Heart left ventricle (tissue), 16 donors: ENCODE measurements at regions not wholly inside any gene's neighbourhood (a gene's known extent, or its start where the extent isn't known, plus 50 kb on each side); places are given as distances from the start of the nearest gene placed in this dataset.
"Not testable (repeated sequence)": the region's sequence is repeated elsewhere in the genome, so short reads cannot be mapped to it uniquely, and the experiment has no call there.

Experiments
- ATAC-seq, 4 donors: fragments of 200-7000 bp; cut with Tn5 transposase; one replicate each; pipeline ENCODE4 v1.9.1; 2020 to 2022; ENCODE audit warnings: moderate library complexity in 4 of 4, mild to moderate bottlenecking in 3 of 4, moderate number of reproducible peaks in 1 of 4
- DNase-seq, 5 donors: peaks; one replicate each; pipeline ENCODE4 v3.0.0-alpha.2; 2020
- H3K27ac ChIP-seq, 12 donors: fragments of 200-600 bp; sonication (generic) in 4 of 12; one replicate each; pipeline versions ENCODE4 v1.5.0 to v1.8.0; 2016 to 2022; ENCODE audit warnings: mild to moderate bottlenecking in 2 of 12
- H3K27me3 ChIP-seq, 9 donors: fragments of 200-600 bp; sonication (generic) in 2 of 9; one replicate each; pipeline versions ENCODE4 v1.5.1 to v1.8.0; 2016 to 2022; ENCODE audit warnings: mild to moderate bottlenecking in 3 of 9
- H3K36me3 ChIP-seq, 9 donors: fragments of 200-600 bp; sonication (generic) in 2 of 9; one replicate each; pipeline versions ENCODE4 v1.5.0 to v1.8.0; 2018 to 2022; ENCODE audit warnings: mild to moderate bottlenecking in 2 of 9
- H3K4me1 ChIP-seq, 12 donors: fragments of 200-600 bp; sonication (generic) in 4 of 12; one replicate each; pipeline versions ENCODE4 v1.5.0 to v1.8.0; 2016 to 2022; ENCODE audit warnings: mild to moderate bottlenecking in 3 of 12
- H3K4me3 ChIP-seq, 12 donors: fragments of 200-600 bp; sonication (generic) in 4 of 12; one replicate each; pipeline versions ENCODE4 v1.5.0 to v1.8.0; 2017 to 2022; ENCODE audit warnings: mild to moderate bottlenecking in 9 of 12, moderate library complexity in 4 of 12
- H3K9me3 ChIP-seq, 12 donors: fragments of 200-600 bp; sonication (generic) in 4 of 12; one replicate each; pipeline versions ENCODE4 v1.5.0 to v1.8.0; 2016 to 2022; ENCODE audit warnings: mild to moderate bottlenecking in 1 of 12
- CTCF ChIP-seq, 12 donors: fragments of 200-600 bp; sonication (generic) in 4 of 12; IDR thresholded peaks; one replicate each; pipeline versions ENCODE4 v1.5.0 to v1.8.0; 2018 to 2022; ENCODE audit warnings: antibody characterized with exemption in 12 of 12, mild to moderate bottlenecking in 5 of 12
- POLR2A ChIP-seq, 2 donors: fragments of 450-650 bp; IDR thresholded peaks; one replicate each; pipeline ENCODE4 v1.6.1; 2017; ENCODE audit warnings: antibody characterized with exemption in 2 of 2, mild to moderate bottlenecking in 2 of 2, moderate library complexity in 2 of 2
- WGBS, 4 donors: extraction: QIAGEN DNeasy Blood & Tissue Kit in 2 of 4; methylation state at CpG; one replicate each; pipeline versions ENCODE4 v1.1.5 to v1.1.7; 2013 to 2018; 5-methylcytosine and 5-hydroxymethylcytosine counted together
- intact Hi-C, 10 donors: fragments of 100-400 bp; cut with DNase I; formaldehyde crosslinking; loops; one replicate each; pipeline versions ENCODE4 v1.11.1 to v1.14.2; 2022
- donor health status: ischemic (EF 13 %, LVEDD 7.1; RV severe dilation, severe dysfunction).
- donor health status: healthy with polysubstance abuse.
- donor health status: DM: no; HTN: yes; CAD: no.
- donor health status: DM: no; HTN: no; CAD: no.
- donor health status: ischemic (EF 25% LVEDD 6.9; RV normal size, moderate dysfunction).
- donor health status: ischemic (EF 25% LVEDD 5.7; RV mildly dilated, moderate dysfunction).
- donor health status: healthy.
- donor health status: DM: yes; HTN: yes; CAD: no.
- donor health status: ischemic (EF 35%, LVEDD 5.7; RV mildly dilated, moderate dysfunction).
- donor health status: nonischemic (EF 11% LVEDD 7.7; RV severe dilation, severe dysfunction).
- donor health status: DM: yes; HTN: yes; CAD: no.
- donor health status: PGD.
- donor health status: ischemic (EF 29% LVEDD 5.4; RV normal size, mild dysfunction).
- donor health status: nonischemic (EF 23%, LVEDD 6.1; RV moderate dilation, normal function).

GRCh38 chr2:129518937-129519336 is 460.5 kb upstream of the RAB6C start:
- Histone ChIP-seq H3K4me3 (no peak overlapping the region), H3K4me1 (no peaks in the 10 kb centered on the region), H3K9me3 (peaks cover 0 to 22% (median 10%) of the 10 kb centered on the region in 12 donors), H3K27ac (no peak overlapping the region), H3K27me3 (no peaks in the 10 kb centered on the region), H3K36me3 (no peaks in the 10 kb centered on the region)
- 39 to 53% (median 47%) methylated on average over 4 of the region's 4 CpGs for WGBS, 4 donors
- intact Hi-C loops: no loop called here
- ATAC-seq (no peak), DNase-seq (no peak)
- TF ChIP-seq POLR2A (IDR thresholded peaks at IDR 0.05) (no peak), CTCF (IDR thresholded peaks at IDR 0.05) (no peak)

DNA sequence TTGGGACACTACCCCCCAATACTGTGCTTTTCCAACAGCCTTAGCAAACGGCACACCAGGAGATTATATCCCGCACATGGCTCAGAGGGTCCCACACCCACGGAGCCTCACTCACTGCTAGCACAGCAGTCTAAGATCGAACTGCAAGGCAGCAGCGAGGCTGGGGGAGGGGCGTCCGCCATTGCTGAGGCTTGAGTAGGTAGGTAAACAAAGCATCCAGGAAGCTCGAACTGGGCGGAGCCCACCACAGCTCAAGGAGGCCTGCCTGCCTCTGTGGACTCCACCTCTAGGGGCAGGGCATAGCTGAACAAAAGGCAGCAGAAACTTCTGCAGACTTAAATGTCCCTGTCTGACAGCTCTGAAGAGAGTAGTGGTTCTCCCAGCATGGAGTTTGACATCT is 447.3 kb upstream of the RAB6C start:
- H3K27ac ChIP-seq, H3K4me3 ChIP-seq, DNase-seq, H3K36me3 ChIP-seq, ATAC-seq, H3K27me3 ChIP-seq, intact Hi-C loops, H3K4me1 ChIP-seq: not testable (repeated sequence)
- peaks cover 0 to 32% (median 6%) of the 10 kb centered on the region in 12 donors for H3K9me3 ChIP-seq
- 87 to 93% (median 92%) methylated on average over 9 of the region's 9 CpGs for WGBS, 4 donors

GRCh38 chr2:129548880-129549279 is 430.6 kb upstream of the RAB6C start:
- Histone ChIP-seq H3K27me3 (peaks cover 0 to 11% (median 0%) of the 10 kb centered on the region in 9 donors), H3K9me3 (peaks cover 0 to 5% (median 0%) of the 10 kb centered on the region in 12 donors), H3K27ac (no peak overlapping the region), H3K4me1 (no peaks in the 10 kb centered on the region), H3K36me3 (no peaks in the 10 kb centered on the region), H3K4me3 (no peak overlapping the region)
- ATAC-seq (no peak), DNase-seq (no peak)
- 57 to 72% (median 63%) methylated on average over 3 of the region's 3 CpGs for WGBS, 4 donors
- intact Hi-C loops: loop anchor here in 1 of 10 donors (2.0 kb wide), 1 partner anchor 40 kb away; no protein-coding TSS in a partner anchor
- TF ChIP-seq CTCF (IDR thresholded peaks at IDR 0.05): no peak
- TF ChIP-seq POLR2A (IDR thresholded peaks at IDR 0.05): no peak

DNA sequence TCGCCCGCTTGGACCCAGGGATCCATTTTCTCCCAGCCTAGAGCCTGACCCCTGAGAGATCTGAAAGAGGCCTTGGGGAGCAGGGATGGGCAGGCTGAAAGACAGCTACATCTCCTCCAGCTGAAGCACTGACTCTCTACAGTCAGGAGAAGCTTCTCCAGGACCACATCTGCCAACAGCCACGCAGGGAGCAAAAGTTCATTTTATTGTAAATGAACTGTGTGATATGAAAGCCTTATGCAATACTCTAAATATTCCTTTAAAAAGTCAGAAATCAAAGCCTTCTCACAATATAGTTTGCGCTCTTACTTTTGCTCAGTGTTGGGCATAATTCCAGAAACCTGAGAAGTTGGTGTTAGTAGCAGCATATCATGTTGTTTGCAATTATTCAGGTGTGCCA is 428.9 kb upstream of the RAB6C start:
- DNase-seq: no peak
- H3K27ac ChIP-seq: no peak overlapping the region
- intact Hi-C loops: no loop called here
- 82 to 90% (median 86%) methylated on average over 4 of the region's 4 CpGs for WGBS, 4 donors
- peaks cover 0 to 3% (median 0%) of the 10 kb centered on the region in 12 donors for H3K9me3 ChIP-seq
- no peak for TF ChIP-seq CTCF (IDR thresholded peaks at IDR 0.05)
- no peak for TF ChIP-seq POLR2A (IDR thresholded peaks at IDR 0.05)
- no peak for ATAC-seq
- H3K4me1 ChIP-seq: no peaks in the 10 kb centered on the region
- no peak overlapping the region for H3K4me3 ChIP-seq
- peaks cover 0 to 11% (median 0%) of the 10 kb centered on the region in 9 donors for H3K27me3 ChIP-seq
- no peaks in the 10 kb centered on the region for H3K36me3 ChIP-seq

GRCh38 chr2:129554373-129554772 is 425.1 kb upstream of the RAB6C start:
- no peak for ATAC-seq
- Histone ChIP-seq H3K9me3 (peaks cover 0 to 3% (median 0%) of the 10 kb centered on the region in 12 donors), H3K4me1 (no peaks in the 10 kb centered on the region), H3K27me3 (peaks cover 0 to 4% (median 0%) of the 10 kb centered on the region in 9 donors), H3K4me3 (no peak overlapping the region), H3K36me3 (no peaks in the 10 kb centered on the region), H3K27ac (no peak overlapping the region)
- 22 to 41% (median 26%) methylated on average over 3 of the region's 3 CpGs for WGBS, 4 donors
- no peak for TF ChIP-seq POLR2A (IDR thresholded peaks at IDR 0.05)
- no peak for TF ChIP-seq CTCF (IDR thresholded peaks at IDR 0.05)
- intact Hi-C loops: no loop called here
- no peak for DNase-seq
